Epithelial cell of proximal tubule (primary cell): ENCODE measurements at regions not wholly inside any gene's neighbourhood (a gene's known extent, or its start where the extent isn't known, plus 50 kb on each side); places are given as distances from the start of the nearest gene placed in this dataset.

Experiments used
- DNase-seq: peaks from one replicate; pipeline ENCODE4 v3.0.0-alpha.2; 2011; ENCODE audit warnings: low read depth
- H3K4me3 ChIP-seq: 2 replicates; pipeline ENCODE4 v1.5.1; 2011; ENCODE audit warnings: low read depth, mild to moderate bottlenecking, low read length
- CTCF ChIP-seq: conservative IDR thresholded peaks from 2 replicates; pipeline ENCODE4 v1.5.1; 2012; ENCODE audit warnings: low read depth, mild to moderate bottlenecking, low read length

DNA sequence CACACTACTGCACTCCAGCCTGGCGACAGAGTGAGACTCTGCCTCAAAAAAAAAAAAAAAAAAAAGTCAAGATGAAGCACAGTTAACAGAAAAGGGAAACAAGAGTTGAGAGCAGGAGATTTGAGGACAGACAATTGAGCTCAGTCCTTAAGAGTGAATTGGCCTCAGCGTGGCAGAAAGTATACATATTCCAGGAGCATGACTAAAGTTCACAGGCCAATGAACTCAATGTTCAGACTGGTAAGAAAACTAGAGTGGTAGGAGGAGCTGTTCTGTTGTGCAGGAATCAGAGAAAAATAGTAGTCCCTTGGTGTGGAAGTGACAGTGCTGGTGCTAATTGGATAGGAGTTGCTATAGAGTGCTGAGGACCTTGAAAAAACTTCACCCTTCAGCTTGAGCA is 60.0 kb downstream of the NRN1 start:
- no peak for DNase-seq
- no peak overlapping the region for H3K4me3 ChIP-seq
- TF ChIP-seq CTCF, result no peak

- H3K4me3 ChIP-seq, result no peak overlapping the region
- DNase-seq, result no peak
- TF ChIP-seq CTCF, result no peak
Observed at GRCh38 chr6:5946181-5946580, 60.5 kb downstream of the NRN1 start.

- no peak for DNase-seq
- no peak overlapping the region for H3K4me3 ChIP-seq
- no peak for TF ChIP-seq CTCF
Observed at GRCh38 chr6:5943591-5943990, 63.1 kb downstream of the NRN1 start.

DNA sequence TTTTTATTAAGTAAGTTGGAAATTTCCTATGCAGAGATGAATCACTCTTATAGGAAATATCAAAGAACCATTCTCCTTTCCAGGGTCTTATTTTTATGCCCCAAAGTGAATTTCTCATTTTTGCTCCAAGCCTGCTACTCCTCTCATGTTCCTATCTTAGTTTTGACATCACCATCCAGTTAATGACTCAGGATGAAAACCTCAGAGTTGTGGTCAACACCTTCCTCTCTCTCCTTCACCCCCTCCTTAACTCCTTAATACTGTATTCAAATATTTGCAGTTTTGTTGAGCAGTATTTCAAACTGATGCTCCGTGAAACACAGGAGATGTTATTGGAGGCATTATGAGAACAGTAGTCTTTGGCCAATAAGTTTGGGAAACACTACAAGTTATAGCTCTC is 64.1 kb downstream of the NRN1 start:
- no peak overlapping the region for H3K4me3 ChIP-seq
- no peak for TF ChIP-seq CTCF
- DNase-seq, result no peak

DNA sequence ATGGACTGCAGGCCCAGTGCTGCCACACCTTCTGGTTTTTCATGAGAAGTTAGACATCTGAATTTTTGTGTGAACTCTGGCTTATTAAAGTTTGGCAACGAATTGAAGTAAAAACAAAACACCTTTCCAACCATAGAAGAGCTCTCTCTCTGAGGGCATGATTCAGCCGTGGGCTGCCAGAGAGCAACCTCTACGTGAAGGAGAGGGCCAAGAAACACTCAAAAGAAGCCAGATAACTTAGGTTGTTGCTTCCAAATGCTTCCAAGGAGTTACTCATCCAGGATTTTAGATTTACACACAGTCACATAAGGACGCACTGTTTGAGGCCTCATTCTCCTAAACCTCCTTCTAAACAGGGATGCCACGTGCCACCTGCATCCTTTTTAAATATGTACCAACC is 65.5 kb downstream of the NRN1 start:
- no peak overlapping the region for H3K4me3 ChIP-seq
- no peak for DNase-seq
- TF ChIP-seq CTCF, result no peak

- H3K4me3 ChIP-seq, result no peak overlapping the region
- TF ChIP-seq CTCF, result no peak
- DNase-seq, result no peak
Observed at GRCh38 chr6:5938934-5939333, 67.8 kb downstream of the NRN1 start.

DNA sequence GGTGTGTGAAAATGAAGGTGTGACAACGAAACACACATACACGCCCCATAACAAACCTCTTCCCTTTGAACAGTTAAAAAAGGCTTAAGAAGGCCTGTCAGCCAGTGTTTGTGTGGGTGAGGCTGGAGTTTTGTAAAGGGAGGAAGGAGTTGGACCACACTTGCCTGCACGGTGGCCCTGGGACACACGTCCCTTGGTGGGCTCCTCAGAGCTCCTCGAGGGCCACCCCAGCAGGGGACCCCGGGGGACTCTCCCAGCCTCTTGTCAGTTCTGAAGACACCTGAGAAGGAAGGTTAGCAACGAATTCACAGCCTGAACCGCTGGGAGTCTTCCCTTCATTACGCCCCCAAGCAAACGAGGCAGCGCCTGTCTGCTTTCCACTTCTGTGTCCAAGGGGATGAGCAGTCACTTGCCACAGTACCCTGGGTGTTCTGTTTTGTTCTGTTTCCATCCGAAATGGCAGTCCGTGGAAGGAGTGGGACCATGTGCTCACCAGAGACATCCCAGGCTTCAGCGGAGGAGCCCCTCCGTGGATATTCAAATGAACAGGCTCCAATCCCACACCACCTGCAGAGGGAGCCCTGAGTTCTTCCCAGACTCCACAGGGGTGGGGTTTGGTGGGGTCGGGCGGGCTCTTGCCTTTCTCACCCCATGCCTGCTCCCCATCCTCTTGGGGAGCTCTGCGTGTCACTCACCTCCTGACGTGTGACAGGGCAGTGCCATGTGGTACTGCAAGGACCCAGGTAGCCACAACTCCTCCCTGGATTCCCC is 68.6 kb downstream of the NRN1 start:
- no peak for TF ChIP-seq CTCF
- no peak for DNase-seq
- no peak overlapping the region for H3K4me3 ChIP-seq
